WERI-Rb-1 (cell line): ENCODE measurements at regions not wholly inside any gene's neighbourhood (a gene's known extent, or its start where the extent isn't known, plus 50 kb on each side); places are given as distances from the start of the nearest gene placed in this dataset.

Experiments
- DNase-seq: peaks from one replicate; pipeline ENCODE4 v3.0.0-alpha.2; 2020
- H3K27ac ChIP-seq: fragments of 250-450 bp; sonication (Bioruptor Pico); 2 replicates; pipeline ENCODE4 v1.5.1; 2020; ENCODE audit warnings: mild to moderate bottlenecking, moderate library complexity
- H3K27me3 ChIP-seq: fragments of 250-450 bp; sonication (Bioruptor Pico); 2 replicates; pipeline ENCODE4 v1.5.1; 2021; ENCODE audit warnings: mild to moderate bottlenecking, low read depth, moderate library complexity; ENCODE audit not compliant: insufficient read depth, severe bottlenecking
- H3K36me3 ChIP-seq: fragments of 250-450 bp; sonication (Bioruptor Pico); 2 replicates; pipeline ENCODE4 v1.5.1; 2020; ENCODE audit warnings: mild to moderate bottlenecking, moderate library complexity
- H3K4me3 ChIP-seq: 2 replicates; pipeline ENCODE4 v1.5.1; 2011; ENCODE audit warnings: low read depth, mild to moderate bottlenecking, control low read depth, low read length
- H3K9me3 ChIP-seq: fragments of 250-450 bp; sonication (Bioruptor Pico); 2 replicates; pipeline ENCODE4 v1.5.1; 2021; ENCODE audit warnings: mild to moderate bottlenecking, moderate library complexity; ENCODE audit not compliant: severe bottlenecking
- TF ChIP-seq, protein P1 (sequence below): IDR thresholded peaks from 2 replicates; pipeline ENCODE4 v1.5.1; 2011; ENCODE audit warnings: low read depth, mild to moderate bottlenecking, control low read depth, inconsistent platforms, low read length

GRCh38 chr11:25771605-25772004 lies 560.3 kb upstream of the ANO3 start:
- no peak overlapping the region for H3K27ac ChIP-seq
- TF ChIP-seq, protein P1, sequence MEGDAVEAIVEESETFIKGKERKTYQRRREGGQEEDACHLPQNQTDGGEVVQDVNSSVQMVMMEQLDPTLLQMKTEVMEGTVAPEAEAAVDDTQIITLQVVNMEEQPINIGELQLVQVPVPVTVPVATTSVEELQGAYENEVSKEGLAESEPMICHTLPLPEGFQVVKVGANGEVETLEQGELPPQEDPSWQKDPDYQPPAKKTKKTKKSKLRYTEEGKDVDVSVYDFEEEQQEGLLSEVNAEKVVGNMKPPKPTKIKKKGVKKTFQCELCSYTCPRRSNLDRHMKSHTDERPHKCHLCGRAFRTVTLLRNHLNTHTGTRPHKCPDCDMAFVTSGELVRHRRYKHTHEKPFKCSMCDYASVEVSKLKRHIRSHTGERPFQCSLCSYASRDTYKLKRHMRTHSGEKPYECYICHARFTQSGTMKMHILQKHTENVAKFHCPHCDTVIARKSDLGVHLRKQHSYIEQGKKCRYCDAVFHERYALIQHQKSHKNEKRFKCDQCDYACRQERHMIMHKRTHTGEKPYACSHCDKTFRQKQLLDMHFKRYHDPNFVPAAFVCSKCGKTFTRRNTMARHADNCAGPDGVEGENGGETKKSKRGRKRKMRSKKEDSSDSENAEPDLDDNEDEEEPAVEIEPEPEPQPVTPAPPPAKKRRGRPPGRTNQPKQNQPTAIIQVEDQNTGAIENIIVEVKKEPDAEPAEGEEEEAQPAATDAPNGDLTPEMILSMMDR: no peak
- no peaks in the 10 kb centered on the region for H3K27me3 ChIP-seq
- H3K36me3 ChIP-seq: no peaks in the 10 kb centered on the region
- no peak for DNase-seq
- no peaks in the 10 kb centered on the region for H3K9me3 ChIP-seq
- H3K4me3 ChIP-seq: no peak overlapping the region

DNA sequence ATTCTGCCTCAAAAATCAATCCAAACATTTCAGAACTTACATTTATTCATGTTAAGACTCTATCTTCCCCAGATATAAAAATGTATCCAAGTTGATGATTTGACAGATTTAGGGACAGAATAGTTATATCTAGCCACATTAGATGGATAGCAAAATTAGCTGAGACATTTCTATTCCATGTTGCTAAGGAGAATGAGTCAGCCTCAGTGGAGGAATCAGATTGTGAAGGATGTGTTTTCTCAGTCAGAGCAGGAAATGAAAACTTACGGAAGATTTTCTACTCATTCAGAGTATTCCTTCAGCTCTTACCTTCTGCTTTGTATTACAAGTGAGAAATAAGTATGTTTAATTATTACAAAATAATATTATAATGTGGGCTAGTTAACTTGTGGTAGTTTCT lies 556.3 kb upstream of the ANO3 start:
- TF ChIP-seq, protein P1: no peak
- DNase-seq: no peak

GRCh38 chr11:25776238-25776637 lies 555.7 kb upstream of the ANO3 start:
- no peak overlapping the region for H3K27ac ChIP-seq
- H3K36me3 ChIP-seq: no peaks in the 10 kb centered on the region
- H3K27me3 ChIP-seq: no peaks in the 10 kb centered on the region
- TF ChIP-seq, protein P1: no peak
- no peak overlapping the region for H3K4me3 ChIP-seq
- DNase-seq: no peak
- no peaks in the 10 kb centered on the region for H3K9me3 ChIP-seq

More for the DNA sequence above, 556.3 kb upstream of the ANO3 start:
- no peak overlapping the region for H3K27ac ChIP-seq
- no peaks in the 10 kb centered on the region for H3K27me3 ChIP-seq
- H3K9me3 ChIP-seq: no peaks in the 10 kb centered on the region
- H3K36me3 ChIP-seq: no peaks in the 10 kb centered on the region
- H3K4me3 ChIP-seq: no peak overlapping the region

DNA sequence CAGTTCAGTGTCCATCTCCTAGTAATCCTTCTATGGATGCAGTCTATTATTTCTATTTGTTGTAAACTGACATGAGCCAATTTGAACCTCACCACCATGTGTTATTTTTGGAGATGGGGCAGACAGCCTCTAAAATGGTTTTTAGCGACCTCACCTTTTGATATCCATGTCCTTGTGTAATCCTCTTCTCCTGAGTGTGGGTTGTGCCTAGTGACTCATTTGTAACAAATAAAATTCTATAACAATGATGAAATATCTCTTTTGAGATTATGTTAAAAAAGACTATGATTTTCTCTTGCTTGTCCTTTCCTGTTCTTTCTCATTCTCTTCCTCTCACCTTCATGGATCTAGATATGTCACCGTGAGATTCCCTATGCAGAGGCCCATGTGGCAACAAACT lies 554.6 kb upstream of the ANO3 start:
- TF ChIP-seq, protein P1: no peak
- H3K4me3 ChIP-seq: no peak overlapping the region
- DNase-seq: no peak
- no peaks in the 10 kb centered on the region for H3K36me3 ChIP-seq
- H3K9me3 ChIP-seq: no peaks in the 10 kb centered on the region
- no peaks in the 10 kb centered on the region for H3K27me3 ChIP-seq
- no peak overlapping the region for H3K27ac ChIP-seq

- no peaks in the 10 kb centered on the region for H3K36me3 ChIP-seq
- no peaks in the 10 kb centered on the region for H3K27me3 ChIP-seq
- H3K27ac ChIP-seq: no peak overlapping the region
- no peaks in the 10 kb centered on the region for H3K9me3 ChIP-seq
- no peak for DNase-seq
- no peak overlapping the region for H3K4me3 ChIP-seq
- TF ChIP-seq, protein P1: no peak
These were observed 552.9 kb upstream of the ANO3 start for GRCh38 chr11:25779033-25779432.

- Histone ChIP-seq H3K9me3 (no peaks in the 10 kb centered on the region), H3K27ac (no peak overlapping the region), H3K4me3 (no peak overlapping the region), H3K36me3 (no peaks in the 10 kb centered on the region), H3K27me3 (peaks cover 8% of the 10 kb centered on the region)
- TF ChIP-seq, protein P1: no peak
- DNase-seq: no peak
These were observed 544.5 kb upstream of the ANO3 start for GRCh38 chr11:25787416-25787815.
